ENCODE measurements at regions not wholly inside any gene's neighbourhood (a gene's known extent, or its start where the extent isn't known, plus 50 kb on each side); places are given as distances from the start of the nearest gene placed in this dataset.

DNA sequence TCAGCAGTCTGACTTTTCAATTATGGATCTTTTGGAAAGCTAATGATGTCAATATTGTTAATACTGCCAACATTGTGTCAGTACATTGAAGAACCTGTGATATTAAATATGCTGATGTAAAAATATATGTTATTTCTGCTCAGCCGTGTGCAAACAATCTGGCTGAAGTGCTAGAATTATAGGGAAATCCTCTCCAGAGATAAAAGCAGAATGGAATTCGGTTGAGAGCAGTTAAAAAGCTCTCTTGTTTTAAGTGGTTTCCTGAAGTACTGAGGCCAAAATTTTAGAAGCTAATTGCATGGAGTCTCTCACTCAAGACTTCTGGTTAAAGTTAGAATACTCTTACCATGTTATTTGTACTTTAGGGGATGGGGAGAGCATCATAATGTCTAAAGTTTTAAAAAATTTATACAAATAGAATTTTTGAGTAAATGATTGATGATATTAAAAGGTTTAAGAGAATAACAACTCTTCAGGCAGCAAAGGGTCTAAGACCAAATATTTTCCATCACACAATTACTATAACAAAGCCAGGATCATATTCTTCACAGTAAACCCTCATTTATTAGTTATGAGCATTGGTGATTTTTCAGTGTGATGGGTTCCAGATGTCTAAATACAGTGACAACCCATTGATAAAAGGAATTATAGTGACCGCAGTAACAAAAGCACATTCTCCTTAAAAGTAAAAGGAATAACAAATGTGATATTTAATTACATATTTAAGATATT lies 834.2 kb upstream of the CXADR start:
- no peak for TF ChIP-seq CTCF (IDR thresholded peaks at IDR 0.05; ENCODE audit: poor library complexity, severe bottlenecking)
- no peak for ATAC-seq (ENCODE audit: low read depth)

DNA sequence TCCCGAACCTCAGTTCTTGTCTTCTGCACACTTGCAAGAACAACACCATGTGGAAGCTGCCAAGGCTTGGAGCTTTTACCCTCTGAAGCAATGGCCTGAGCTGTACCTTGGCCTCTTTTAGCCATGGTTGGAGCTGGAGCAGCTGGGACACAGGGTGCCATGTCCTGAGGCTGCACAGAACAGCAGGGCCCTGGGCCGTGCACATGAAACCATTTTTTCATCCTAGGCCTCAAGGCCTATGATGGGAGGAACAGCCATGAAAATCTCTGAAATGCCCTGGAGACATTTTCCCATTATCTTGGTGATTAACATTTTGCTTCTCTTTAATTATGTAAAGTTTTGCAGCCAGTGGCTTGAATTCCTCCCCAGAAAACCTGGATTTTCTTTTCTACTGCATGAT lies 817.8 kb upstream of the CXADR start:
- no peak for TF ChIP-seq CTCF (IDR thresholded peaks at IDR 0.05; ENCODE audit: poor library complexity, severe bottlenecking)
- no peaks in the 10 kb centered on the region for H3K27me3 ChIP-seq (ENCODE audit: insufficient read depth, poor library complexity, severe bottlenecking)
- H3K4me3 ChIP-seq (ENCODE audit: severe bottlenecking), result no peak overlapping the region
- no peaks in the 10 kb centered on the region for H3K4me1 ChIP-seq (ENCODE audit: insufficient read depth, poor library complexity, severe bottlenecking)
- no peak for DNase-seq (ENCODE audit: low spot score)
- no peaks in the 10 kb centered on the region for H3K9me3 ChIP-seq (ENCODE audit: severe bottlenecking)
- ATAC-seq (ENCODE audit: low read depth), result no peak
- H3K27ac ChIP-seq (ENCODE audit: poor library complexity, severe bottlenecking), result no peak overlapping the region
- H3K36me3 ChIP-seq (ENCODE audit: low read depth), result no peaks in the 10 kb centered on the region

More for the DNA sequence above, 834.2 kb upstream of the CXADR start:
- Histone ChIP-seq H3K27ac (ENCODE audit: poor library complexity, severe bottlenecking) (no peak overlapping the region), H3K4me1 (ENCODE audit: insufficient read depth, poor library complexity, severe bottlenecking) (no peaks in the 10 kb centered on the region), H3K9me3 (ENCODE audit: severe bottlenecking) (no peaks in the 10 kb centered on the region), H3K36me3 (ENCODE audit: low read depth) (no peaks in the 10 kb centered on the region), H3K4me3 (ENCODE audit: severe bottlenecking) (no peak overlapping the region), H3K27me3 (ENCODE audit: insufficient read depth, poor library complexity, severe bottlenecking) (peaks cover 16% of the 10 kb centered on the region)
- DNase-seq (ENCODE audit: low spot score), result no peak

DNA sequence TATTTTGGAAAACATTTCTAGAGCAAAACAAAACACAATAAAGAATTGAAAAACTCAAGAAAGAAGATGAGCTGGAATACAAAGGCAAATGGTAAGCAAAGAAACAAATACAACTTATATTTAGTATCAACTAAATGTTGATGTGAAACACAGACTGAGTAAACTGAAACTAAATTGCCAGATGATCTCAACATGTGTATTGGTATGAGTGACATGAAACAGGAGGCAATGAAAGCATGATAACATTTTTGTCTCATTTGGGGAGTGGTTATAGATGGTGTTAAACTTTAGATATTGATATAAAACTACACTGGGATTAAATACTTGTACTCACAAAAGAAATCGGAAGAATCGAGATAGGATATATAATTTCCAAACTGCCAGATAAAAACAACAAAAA lies 805.6 kb upstream of the CXADR start:
- TF ChIP-seq CTCF (IDR thresholded peaks at IDR 0.05; ENCODE audit: poor library complexity, severe bottlenecking), result no peak
- Histone ChIP-seq H3K9me3 (ENCODE audit: severe bottlenecking) (no peaks in the 10 kb centered on the region), H3K27me3 (ENCODE audit: insufficient read depth, poor library complexity, severe bottlenecking) (no peaks in the 10 kb centered on the region), H3K4me3 (ENCODE audit: severe bottlenecking) (no peak overlapping the region), H3K27ac (ENCODE audit: poor library complexity, severe bottlenecking) (no peak overlapping the region), H3K4me1 (ENCODE audit: insufficient read depth, poor library complexity, severe bottlenecking) (no peaks in the 10 kb centered on the region), H3K36me3 (ENCODE audit: low read depth) (no peaks in the 10 kb centered on the region)
- ATAC-seq (ENCODE audit: low read depth) (no peak), DNase-seq (ENCODE audit: low spot score) (no peak)

DNA sequence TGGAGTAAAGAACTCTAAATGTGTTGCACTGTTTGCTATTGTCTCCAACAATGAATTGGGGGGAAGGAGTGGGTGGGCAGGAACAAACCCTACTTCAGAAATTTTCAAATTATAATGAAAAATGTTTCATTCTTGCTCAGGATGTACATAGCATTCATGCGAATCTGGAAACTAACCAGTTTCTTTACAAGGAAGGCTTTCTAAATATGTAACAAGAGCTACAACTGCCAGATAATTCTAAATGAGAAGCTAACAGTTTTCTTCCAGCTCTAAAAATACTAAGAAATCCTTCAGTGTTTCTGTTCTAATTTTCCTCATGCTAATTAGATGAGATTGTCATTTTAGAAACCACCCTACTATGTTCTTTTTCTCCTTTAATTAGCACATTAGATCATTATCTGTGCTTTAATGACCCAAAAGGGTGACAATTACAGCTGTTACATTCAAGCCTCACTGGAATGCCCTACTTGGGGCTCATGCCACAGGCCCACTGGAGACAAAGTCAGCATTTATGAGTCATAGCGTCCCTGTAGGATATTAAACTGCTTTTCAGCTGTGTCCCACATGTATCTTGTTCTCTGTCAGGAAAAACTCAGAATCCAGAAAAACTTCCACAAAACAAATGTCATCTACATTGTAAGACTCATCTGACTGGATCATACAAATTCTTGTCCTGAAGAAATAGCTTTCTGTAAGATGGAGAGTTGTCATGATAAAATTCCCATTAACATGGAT lies 804.6 kb upstream of the CXADR start:
- no peaks in the 10 kb centered on the region for H3K36me3 ChIP-seq (ENCODE audit: low read depth)
- H3K4me3 ChIP-seq (ENCODE audit: severe bottlenecking), result no peak overlapping the region
- no peak overlapping the region for H3K27ac ChIP-seq (ENCODE audit: poor library complexity, severe bottlenecking)
- ATAC-seq (ENCODE audit: low read depth) (no peak), DNase-seq (ENCODE audit: low spot score) (no peak)
- H3K27me3 ChIP-seq (ENCODE audit: insufficient read depth, poor library complexity, severe bottlenecking), result no peaks in the 10 kb centered on the region
- no peaks in the 10 kb centered on the region for H3K9me3 ChIP-seq (ENCODE audit: severe bottlenecking)
- no peak for TF ChIP-seq CTCF (IDR thresholded peaks at IDR 0.05; ENCODE audit: poor library complexity, severe bottlenecking)
- H3K4me1 ChIP-seq (ENCODE audit: insufficient read depth, poor library complexity, severe bottlenecking), result no peaks in the 10 kb centered on the region

Data from RWPE2 (cell line).